ENCODE measurements at regions not wholly inside any gene's neighbourhood (a gene's known extent, or its start where the extent isn't known, plus 50 kb on each side); places are given as distances from the start of the nearest gene placed in this dataset.

GRCh38 chr3:59545374-59545773, 495.5 kb upstream of the CFAP20DC start:
- no peak for DNase-seq (ENCODE audit: low read depth)

GRCh38 chr3:59542276-59542675, 492.5 kb upstream of the CFAP20DC start:
- no peak for DNase-seq (ENCODE audit: low read depth)

- DNase-seq (ENCODE audit: low read depth): no peak
Observed at GRCh38 chr3:59540696-59541095, 490.9 kb upstream of the CFAP20DC start.

GRCh38 chr3:59540241-59540640, 490.4 kb upstream of the CFAP20DC start:
- DNase-seq (ENCODE audit: low read depth): no peak

- no peak for DNase-seq (ENCODE audit: low read depth)
Observed at GRCh38 chr3:59538753-59539432, 489.1 kb upstream of the CFAP20DC start.

- no peak for DNase-seq (ENCODE audit: low read depth)
Observed at GRCh38 chr3:59535791-59536221, 486.0 kb upstream of the CFAP20DC start.

- DNase-seq (ENCODE audit: low read depth): no peak
Observed at GRCh38 chr3:59531994-59532393, 482.2 kb upstream of the CFAP20DC start.

GRCh38 chr3:59531066-59531745, 481.4 kb upstream of the CFAP20DC start:
- DNase-seq (ENCODE audit: low read depth): no peak

- no peak for DNase-seq (ENCODE audit: low read depth)
Observed at GRCh38 chr3:59528251-59528650, 478.4 kb upstream of the CFAP20DC start.

GRCh38 chr3:59527493-59527892, 477.7 kb upstream of the CFAP20DC start:
- DNase-seq (ENCODE audit: low read depth): no peak

GRCh38 chr3:59526999-59527398, 477.2 kb upstream of the CFAP20DC start:
- DNase-seq (ENCODE audit: low read depth): no peak

- DNase-seq (ENCODE audit: low read depth): no peak
Observed at GRCh38 chr3:59522550-59522949, 472.7 kb upstream of the CFAP20DC start.

- DNase-seq (ENCODE audit: low read depth): no peak
Observed at GRCh38 chr3:59519094-59519493, 469.3 kb upstream of the CFAP20DC start.

- no peak for DNase-seq (ENCODE audit: low read depth)
Observed at GRCh38 chr3:59518283-59519055, 468.6 kb upstream of the CFAP20DC start.

GRCh38 chr3:59517388-59517787, 467.6 kb upstream of the CFAP20DC start:
- DNase-seq (ENCODE audit: low read depth): no peak

GRCh38 chr3:59515966-59516365, 466.1 kb upstream of the CFAP20DC start:
- no peak for DNase-seq (ENCODE audit: low read depth)

- no peak for DNase-seq (ENCODE audit: low read depth)
Observed at GRCh38 chr3:59514865-59515482, 465.1 kb upstream of the CFAP20DC start.

GRCh38 chr3:59513570-59513969, 463.7 kb upstream of the CFAP20DC start:
- DNase-seq (ENCODE audit: low read depth): no peak

GRCh38 chr3:59512066-59512465, 462.2 kb upstream of the CFAP20DC start:
- no peak for DNase-seq (ENCODE audit: low read depth)

GRCh38 chr3:59510576-59510975, 460.8 kb upstream of the CFAP20DC start:
- DNase-seq (ENCODE audit: low read depth): no peak

GRCh38 chr3:59508273-59508672, 458.4 kb upstream of the CFAP20DC start:
- DNase-seq (ENCODE audit: low read depth): no peak

- DNase-seq (ENCODE audit: low read depth): no peak
Observed at GRCh38 chr3:59506191-59506590, 456.4 kb upstream of the CFAP20DC start.

- no peak for DNase-seq (ENCODE audit: low read depth)
Observed at GRCh38 chr3:59503441-59503840, 453.6 kb upstream of the CFAP20DC start.
